CD14-positive monocyte (primary cell): ENCODE measurements at regions not wholly inside any gene's neighbourhood (a gene's known extent, or its start where the extent isn't known, plus 50 kb on each side); places are given as distances from the start of the nearest gene placed in this dataset.

Source experiments
- DNase-seq, 3 donors: peaks; one replicate each; pipeline ENCODE4 v3.0.0-alpha.2; 2011 to 2022
- H2AFZ ChIP-seq: 2 replicates; pipeline ENCODE4 v1.6.0; 2012; ENCODE audit warnings: mild to moderate bottlenecking, low read depth, low read length, inconsistent platforms; ENCODE audit not compliant: insufficient read depth, poor library complexity, severe bottlenecking
- H3K27ac ChIP-seq, 2 donors: 1 replicate in 1 of 2; 2 replicates in 1 of 2; pipeline ENCODE4 v1.5.1; 2012 to 2013; ENCODE audit warnings: low read length in 2 of 2, control low read depth in 1 of 2, inconsistent platforms in 1 of 2, low read depth in 1 of 2, mild to moderate bottlenecking in 1 of 2
- H3K27me3 ChIP-seq, 2 donors: one replicate each; pipeline versions ENCODE4 v1.6.0 to v1.6.1; 2011 to 2013; ENCODE audit warnings: low read length in 2 of 2; ENCODE audit not compliant: control insufficient read depth in 2 of 2, insufficient read depth in 2 of 2
- H3K36me3 ChIP-seq, 2 donors: replicated peaks in 1 of 2; 1 replicate in 1 of 2; 2 replicates in 1 of 2; pipeline versions ENCODE4 v1.5.1 to v1.6.1; 2012 to 2013; ENCODE audit warnings: low read length in 2 of 2, control low read depth in 1 of 2, inconsistent platforms in 1 of 2, mild to moderate bottlenecking in 1 of 2; ENCODE audit not compliant: insufficient read depth in 2 of 2, control insufficient read depth in 1 of 2
- H3K4me1 ChIP-seq, 2 donors: 1 replicate in 1 of 2; 2 replicates in 1 of 2; pipeline versions ENCODE4 v1.5.1 to v1.6.1; 2012 to 2013; ENCODE audit warnings: low read length in 2 of 2, control low read depth in 1 of 2, inconsistent platforms in 1 of 2, mild to moderate bottlenecking in 1 of 2, moderate library complexity in 1 of 2; ENCODE audit not compliant: insufficient read depth in 2 of 2, control insufficient read depth in 1 of 2
- H3K4me2 ChIP-seq: replicated peaks from 2 replicates; pipeline ENCODE3; 2012; ENCODE audit warnings: low read length, moderate library complexity, mild to moderate bottlenecking; ENCODE audit not compliant: poor library complexity, severe bottlenecking; ENCODE audit errors: extremely low read depth
- H3K4me3 ChIP-seq, 3 experiments: fragments of 200-600 bp in 1 of 3; sonication (generic) in 1 of 3; replicated peaks in 1 of 3; 1 replicate in 2 of 3; 2 replicates in 1 of 3; pipeline ENCODE4 v1.5.1; 2011 to 2013; ENCODE audit warnings: low read length in 3 of 3, mild to moderate bottlenecking in 3 of 3, control low read depth in 2 of 3, low read depth in 2 of 3, inconsistent platforms in 1 of 3, moderate library complexity in 1 of 3
- H3K79me2 ChIP-seq: 2 replicates; pipeline ENCODE4 v1.6.0; 2012; ENCODE audit warnings: mild to moderate bottlenecking, control low read depth, inconsistent platforms, low read length, moderate library complexity; ENCODE audit not compliant: insufficient read depth
- H3K9ac ChIP-seq: 2 replicates; pipeline ENCODE4 v1.6.0; 2017; ENCODE audit warnings: low read length, mild to moderate bottlenecking; ENCODE audit not compliant: insufficient read depth, poor library complexity, severe bottlenecking
- H3K9me3 ChIP-seq, 2 donors: replicated peaks in 1 of 2; 1 replicate in 1 of 2; 2 replicates in 1 of 2; pipeline versions ENCODE4 v1.5.1 to v1.6.1; 2012 to 2013; ENCODE audit warnings: low read length in 2 of 2, control low read depth in 1 of 2; ENCODE audit not compliant: control insufficient read depth in 1 of 2, insufficient read depth in 1 of 2
- H4K20me1 ChIP-seq: 2 replicates; pipeline ENCODE4 v1.6.0; 2012; ENCODE audit warnings: mild to moderate bottlenecking, low read length, control low read depth, moderate library complexity; ENCODE audit not compliant: insufficient read depth
- H3K27ac Mint-ChIP-seq, 7 donors: one replicate each; pipeline ENCODE4 v1.8.0; 2020; ENCODE audit warnings: mild to moderate bottlenecking in 7 of 7, mixed read lengths in 7 of 7, moderate library complexity in 6 of 7, inconsistent platforms in 2 of 7
- H3K27me3 Mint-ChIP-seq, 3 donors: one replicate each; pipeline ENCODE4 v1.8.0; 2021 to 2022; ENCODE audit warnings: low read depth in 3 of 3, mild to moderate bottlenecking in 3 of 3, mixed read lengths in 3 of 3, moderate library complexity in 3 of 3, inconsistent platforms in 1 of 3
- H3K36me3 Mint-ChIP-seq, 2 donors: one replicate each; pipeline ENCODE4 v1.8.0; 2020; ENCODE audit warnings: mixed read lengths in 2 of 2, inconsistent platforms in 1 of 2, mild to moderate bottlenecking in 1 of 2
- H3K4me1 Mint-ChIP-seq: one replicate; pipeline ENCODE4 v1.8.0; 2020; ENCODE audit warnings: mild to moderate bottlenecking, mixed read lengths
- H3K4me3 Mint-ChIP-seq, 2 donors: one replicate each; pipeline ENCODE4 v1.8.0; 2020; ENCODE audit warnings: mild to moderate bottlenecking in 2 of 2, mixed read lengths in 2 of 2, moderate library complexity in 1 of 2
- H3K9me3 Mint-ChIP-seq, 7 donors: one replicate each; pipeline ENCODE4 v1.8.0; 2020 to 2022; ENCODE audit warnings: mixed read lengths in 7 of 7, mild to moderate bottlenecking in 6 of 7, moderate library complexity in 6 of 7, inconsistent platforms in 2 of 7
- WGBS: methylation state at CpG from one replicate; pipeline ENCODE4 v1.1.5; 2013; ENCODE audit warnings: missing lambda C conversion rate; ENCODE audit not compliant: insufficient coverage; 5-methylcytosine and 5-hydroxymethylcytosine counted together
- intact Hi-C, 2 donors: fragments of 100-400 bp; cut with micrococcal nuclease; formaldehyde crosslinking; loops; one replicate each; pipeline versions ENCODE4 v1.15.0 to v1.15.1; 2023
- TF ChIP-seq, protein P1 (sequence below): fragments of 200-600 bp; IDR thresholded peaks from one replicate; pipeline ENCODE4 v1.8.0; 2022; ENCODE audit warnings: antibody characterized with exemption, mild to moderate bottlenecking

DNA sequence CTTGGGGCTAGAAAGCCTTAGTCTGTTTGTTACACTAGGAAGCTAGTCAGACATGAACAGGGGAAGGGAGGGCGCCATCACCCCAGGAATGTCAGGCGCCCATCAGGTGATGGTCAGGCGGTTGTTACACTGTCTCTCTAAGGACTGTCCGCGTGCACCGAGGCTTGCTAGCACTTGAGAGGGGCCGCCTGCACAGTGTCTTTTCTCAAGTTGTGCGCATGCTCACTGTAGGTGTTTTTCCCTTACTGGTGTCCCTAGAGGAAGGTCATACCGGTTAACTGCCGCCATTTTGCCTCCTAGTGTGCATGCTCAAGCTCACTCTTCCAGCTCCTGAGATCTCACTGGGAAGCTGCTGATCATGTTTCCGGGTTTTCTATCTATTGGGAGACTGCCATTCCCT, 855.0 kb upstream of the TMEM132C start:
- TF ChIP-seq, protein P1, sequence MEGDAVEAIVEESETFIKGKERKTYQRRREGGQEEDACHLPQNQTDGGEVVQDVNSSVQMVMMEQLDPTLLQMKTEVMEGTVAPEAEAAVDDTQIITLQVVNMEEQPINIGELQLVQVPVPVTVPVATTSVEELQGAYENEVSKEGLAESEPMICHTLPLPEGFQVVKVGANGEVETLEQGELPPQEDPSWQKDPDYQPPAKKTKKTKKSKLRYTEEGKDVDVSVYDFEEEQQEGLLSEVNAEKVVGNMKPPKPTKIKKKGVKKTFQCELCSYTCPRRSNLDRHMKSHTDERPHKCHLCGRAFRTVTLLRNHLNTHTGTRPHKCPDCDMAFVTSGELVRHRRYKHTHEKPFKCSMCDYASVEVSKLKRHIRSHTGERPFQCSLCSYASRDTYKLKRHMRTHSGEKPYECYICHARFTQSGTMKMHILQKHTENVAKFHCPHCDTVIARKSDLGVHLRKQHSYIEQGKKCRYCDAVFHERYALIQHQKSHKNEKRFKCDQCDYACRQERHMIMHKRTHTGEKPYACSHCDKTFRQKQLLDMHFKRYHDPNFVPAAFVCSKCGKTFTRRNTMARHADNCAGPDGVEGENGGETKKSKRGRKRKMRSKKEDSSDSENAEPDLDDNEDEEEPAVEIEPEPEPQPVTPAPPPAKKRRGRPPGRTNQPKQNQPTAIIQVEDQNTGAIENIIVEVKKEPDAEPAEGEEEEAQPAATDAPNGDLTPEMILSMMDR, result no peak
- 96% methylated on average over 10 of the region's 11 CpGs for WGBS

DNA sequence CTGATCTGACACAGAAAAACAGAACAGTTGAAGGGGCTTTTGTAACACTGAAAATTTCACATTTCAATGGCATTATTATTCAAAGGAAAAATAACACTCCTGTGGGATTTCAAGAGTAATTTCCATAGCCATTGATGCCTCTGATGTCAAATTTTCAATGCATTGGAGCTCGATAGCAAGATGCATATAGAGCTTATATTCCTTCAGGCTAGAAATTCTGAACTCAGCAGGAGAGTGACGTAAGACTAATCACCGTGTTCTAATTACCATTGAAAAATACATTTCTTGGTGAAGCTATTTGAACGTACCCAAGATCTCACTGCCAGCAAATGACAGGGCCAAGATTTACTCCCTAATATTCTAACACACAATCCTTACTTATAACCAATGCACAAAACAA, 854.1 kb upstream of the TMEM132C start:
- TF ChIP-seq, protein P1, result no peak
- 90% methylated on average over 4 of the region's 4 CpGs for WGBS
- Histone ChIP-seq H2AFZ (no peak overlapping the region), H3K9me3 (peaks cover 0 to 13% of the 10 kb centered on the region in 2 donors), H3K4me2 (no peak overlapping the region), H3K4me1 (no peaks in the 10 kb centered on the region), H3K27ac (no peak overlapping the region), H3K79me2 (no peaks in the 10 kb centered on the region), H4K20me1 (no peaks in the 10 kb centered on the region), H3K27me3 (no peaks in the 10 kb centered on the region), H3K36me3 (no peaks in the 10 kb centered on the region), H3K9ac (no peak overlapping the region), H3K4me3 (no peak overlapping the region)
- Mint-ChIP-seq H3K27me3 (no peaks in the 10 kb centered on the region), H3K4me3 (no peak overlapping the region), H3K27ac (no peak overlapping the region), H3K36me3 (no peaks in the 10 kb centered on the region), H3K9me3 (peaks cover 0 to 10% (median 4%) of the 10 kb centered on the region in 7 donors), H3K4me1 (no peaks in the 10 kb centered on the region)
- intact Hi-C loops, result no loop called here
- DNase-seq, result no peak

More for the DNA sequence above, 855.0 kb upstream of the TMEM132C start:
- no peak for DNase-seq
- intact Hi-C loops, result no loop called here
- H3K27me3 Mint-ChIP-seq, result no peaks in the 10 kb centered on the region
- no peaks in the 10 kb centered on the region for H3K4me1 ChIP-seq
- no peak overlapping the region for H3K9ac ChIP-seq
- peaks cover 0 to 10% (median 2%) of the 10 kb centered on the region in 7 donors for H3K9me3 Mint-ChIP-seq
- H3K4me2 ChIP-seq, result no peak overlapping the region
- H3K27me3 ChIP-seq, result no peaks in the 10 kb centered on the region
- no peak overlapping the region for H3K27ac Mint-ChIP-seq
- peaks cover 0 to 8% of the 10 kb centered on the region in 2 donors for H3K9me3 ChIP-seq
- no peak overlapping the region for H2AFZ ChIP-seq
- no peak overlapping the region for H3K4me3 Mint-ChIP-seq
- no peak overlapping the region for H3K4me3 ChIP-seq
- H3K27ac ChIP-seq, result no peak overlapping the region
- H3K36me3 ChIP-seq, result no peaks in the 10 kb centered on the region
- no peaks in the 10 kb centered on the region for H4K20me1 ChIP-seq
- no peaks in the 10 kb centered on the region for H3K36me3 Mint-ChIP-seq
- no peaks in the 10 kb centered on the region for H3K4me1 Mint-ChIP-seq
- no peaks in the 10 kb centered on the region for H3K79me2 ChIP-seq
